ENCODE measurements at regions not wholly inside any gene's neighbourhood (a gene's known extent, or its start where the extent isn't known, plus 50 kb on each side); places are given as distances from the start of the nearest gene placed in this dataset.
A peak's percentile ranks its signal among the peaks of the same experiment; 100 is the strongest.

- no peak for DNase-seq (ENCODE audit: low read depth in 3 of 3, low spot score in 2 of 3)
Measured at GRCh38 chr3:194832346-194833104, 146.8 kb downstream of the FAM43A start.

GRCh38 chr3:194833114-194833910 lies 147.6 kb downstream of the FAM43A start:
- DNase-seq (ENCODE audit: low read depth in 3 of 3, low spot score in 2 of 3), result no peak

- no peak for DNase-seq (ENCODE audit: low read depth in 3 of 3, low spot score in 2 of 3)
Measured at GRCh38 chr3:194836661-194837060, 151.0 kb downstream of the FAM43A start.

GRCh38 chr3:194837457-194838127 lies 151.9 kb downstream of the FAM43A start:
- DNase-seq (ENCODE audit: low read depth in 3 of 3, low spot score in 2 of 3), result no peak

GRCh38 chr3:194838236-194838635 lies 152.6 kb downstream of the FAM43A start:
- DNase-seq (ENCODE audit: low read depth in 3 of 3, low spot score in 2 of 3), result no peak

- DNase-seq (ENCODE audit: low read depth in 3 of 3, low spot score in 2 of 3), result no peak
Measured at GRCh38 chr3:194840661-194841514, 155.2 kb downstream of the FAM43A start.

GRCh38 chr3:194841515-194841841 lies 155.8 kb downstream of the FAM43A start:
- DNase-seq (ENCODE audit: low read depth in 3 of 3, low spot score in 2 of 3), result no peak

GRCh38 chr3:194843556-194843955 lies 157.9 kb downstream of the FAM43A start:
- DNase-seq (ENCODE audit: low read depth in 3 of 3, low spot score in 2 of 3), result no peak

- DNase-seq (ENCODE audit: low read depth in 3 of 3, low spot score in 2 of 3), result no peak
Measured at GRCh38 chr3:194844046-194844445, 158.4 kb downstream of the FAM43A start.

GRCh38 chr3:194849166-194849875 lies 163.6 kb downstream of the FAM43A start:
- no peak for DNase-seq (ENCODE audit: low read depth in 3 of 3, low spot score in 2 of 3)

GRCh38 chr3:194851254-194851653 lies 165.6 kb downstream of the FAM43A start:
- no peak for DNase-seq (ENCODE audit: low read depth in 3 of 3, low spot score in 2 of 3)

- DNase-seq (ENCODE audit: low read depth in 3 of 3, low spot score in 2 of 3), result no peak
Measured at GRCh38 chr3:194851941-194852340, 166.3 kb downstream of the FAM43A start.

GRCh38 chr3:194852345-194852744 lies 166.7 kb downstream of the FAM43A start:
- no peak for DNase-seq (ENCODE audit: low read depth in 3 of 3, low spot score in 2 of 3)

- peak in 1 of 3 donors; percentile 21 for DNase-seq (ENCODE audit: low read depth in 3 of 3, low spot score in 2 of 3)
Measured at GRCh38 chr3:194852831-194853508, 167.3 kb downstream of the FAM43A start.

- no peak for DNase-seq (ENCODE audit: low read depth in 3 of 3, low spot score in 2 of 3)
Measured at GRCh38 chr3:194854206-194854605, 168.5 kb downstream of the FAM43A start.

GRCh38 chr3:194854659-194855390 lies 169.1 kb downstream of the FAM43A start:
- no peak for DNase-seq (ENCODE audit: low read depth in 3 of 3, low spot score in 2 of 3)

- DNase-seq (ENCODE audit: low read depth in 3 of 3, low spot score in 2 of 3), result no peak
Measured at GRCh38 chr3:194856296-194856695, 170.6 kb downstream of the FAM43A start.

- no peak for DNase-seq (ENCODE audit: low read depth in 3 of 3, low spot score in 2 of 3)
Measured at GRCh38 chr3:194857469-194858113, 171.9 kb downstream of the FAM43A start.
